K562 (cell line): ENCODE measurements at regions not wholly inside any gene's neighbourhood (a gene's known extent, or its start where the extent isn't known, plus 50 kb on each side); places are given as distances from the start of the nearest gene placed in this dataset.

Experiments
- ATAC-seq: fragments of 200-7000 bp; cut with Tn5 transposase; 3 replicates; pipeline ENCODE4 v1.9.1; 2020; ENCODE audit warnings: moderate library complexity
- BruUV-seq: library from RNA; stranded (reverse); fragments of 400-500 nt; replicated peaks from 2 replicates; lab custom pipeline; 2021; lab: Mats Ljungman, UMichigan
- CTCF ChIA-PET: fragments of 300-600 bp; formaldehyde crosslinking; extraction: SDS; loops from one replicate; lab custom pipeline; 2021; ENCODE audit warnings: low intra/inter-chr PET ratio; lab: Yijun Ruan, JAX
- POLR2A ChIA-PET: fragments of 300-600, 350-650 bp; sonication (Branson Sonifier 250); formaldehyde crosslinking; extraction: SDS; loops from one replicate; lab custom pipeline; 2021; ENCODE audit warnings: antibody characterized with exemption, inconsistent platforms; lab: Yijun Ruan, JAX
- DNase-seq, 4 experiments: peaks; one replicate each; pipeline versions ENCODE4 v3.0.0 to v3.0.0-alpha.2; 2011 to 2018; ENCODE audit warnings: low spot score in 3 of 4, mixed read lengths in 3 of 4; ENCODE audit errors: extremely low read depth in 1 of 4
- FAIRE-seq: peaks from 2 replicates; lab custom pipeline; 2011; peaks lifted over from hg19 to GRCh38; lab: Jason Lieb, UNC
- H2AFZ ChIP-seq: 2 replicates; pipeline ENCODE4 v1.6.0; 2011; ENCODE audit warnings: low read depth, low read length, control low read depth, inconsistent platforms
- H3K27ac ChIP-seq: fragments of 200-600 bp; 3 replicates; pipeline ENCODE4 v1.8.0; 2011; ENCODE audit warnings: low read depth, mild to moderate bottlenecking, control low read depth, inconsistent platforms, low read length, moderate library complexity, mixed read lengths; ENCODE audit errors: extremely low read depth
- H3K27me3 ChIP-seq, 2 experiments: fragments of 300-600 bp in 1 of 2; 2 replicates in 1 of 2; 3 replicates in 1 of 2; pipeline versions ENCODE4 v1.6.0 to v1.8.0; 2011; ENCODE audit warnings: inconsistent platforms in 2 of 2, low read length in 2 of 2, mild to moderate bottlenecking in 1 of 2, mixed read lengths in 1 of 2, moderate library complexity in 1 of 2; ENCODE audit not compliant: control insufficient read depth in 2 of 2, insufficient read depth in 2 of 2
- H3K36me3 ChIP-seq: fragments of 300-600 bp; 3 replicates; pipeline ENCODE4 v1.8.0; 2011; ENCODE audit warnings: mild to moderate bottlenecking, low read length, inconsistent platforms; ENCODE audit not compliant: control insufficient read depth, insufficient read depth
- H3K4me1 ChIP-seq, 2 experiments: fragments of 200-600 bp in 1 of 2; replicated peaks in 1 of 2; 2 replicates in 1 of 2; 3 replicates in 1 of 2; pipeline versions ENCODE4 v1.5.1 to v1.8.0; 2011; ENCODE audit warnings: inconsistent platforms in 2 of 2, low read length in 2 of 2, mild to moderate bottlenecking in 1 of 2, mixed read lengths in 1 of 2, moderate library complexity in 1 of 2; ENCODE audit not compliant: control insufficient read depth in 2 of 2, insufficient read depth in 2 of 2
- H3K4me2 ChIP-seq: 2 replicates; pipeline ENCODE4 v1.6.1; 2011; ENCODE audit warnings: low read length, control low read depth, inconsistent platforms, mixed read lengths; ENCODE audit not compliant: insufficient read depth
- H3K4me3 ChIP-seq: fragments of 200-600 bp; sonication (generic), shearing (Covaris generic); 2 replicates; pipeline ENCODE4 v1.5.1; 2016; ENCODE audit warnings: control low read depth, inconsistent platforms
- H3K79me2 ChIP-seq: fragments of 200-600 bp; 3 replicates; pipeline ENCODE4 v1.8.0; 2011; ENCODE audit warnings: low read length, inconsistent platforms; ENCODE audit not compliant: control insufficient read depth, insufficient read depth
- H3K9ac ChIP-seq, 2 experiments: 2 replicates each; pipeline versions ENCODE4 v1.6.0 to v1.6.1; 2011; ENCODE audit warnings: low read depth in 2 of 2, low read length in 2 of 2, control low read depth in 1 of 2, inconsistent platforms in 1 of 2, mild to moderate bottlenecking in 1 of 2, mixed read lengths in 1 of 2; ENCODE audit not compliant: insufficient read depth in 1 of 2
- H3K9me1 ChIP-seq: one replicate; pipeline ENCODE4 v1.6.0; 2011; ENCODE audit warnings: inconsistent platforms, mild to moderate bottlenecking, low read length, moderate library complexity; ENCODE audit not compliant: control insufficient read depth, insufficient read depth
- H3K9me3 ChIP-seq: replicated peaks from 2 replicates; pipeline ENCODE4 v1.5.1; 2011; ENCODE audit warnings: low read depth, low read length, inconsistent platforms; ENCODE audit not compliant: control insufficient read depth, insufficient read depth
- H4K20me1 ChIP-seq: replicated peaks from 2 replicates; pipeline ENCODE4 v1.6.1; 2011; ENCODE audit warnings: low read length, inconsistent platforms, mixed read lengths; ENCODE audit not compliant: control insufficient read depth, insufficient read depth
- ARNT ChIP-seq, 2 experiments: fragments of 450-650 bp; IDR thresholded peaks; 2 replicates each; pipeline ENCODE4 v1.6.1; 2016; ENCODE audit warnings: mild to moderate bottlenecking in 1 of 2
- ATF2 ChIP-seq: sonication (generic); formaldehyde crosslinking; IDR thresholded peaks from 2 replicates; pipeline ENCODE4 v1.8.1; 2022; ENCODE audit warnings: missing genetic modification reagents
- CBX8 ChIP-seq: fragments of 200-600 bp; sonication (generic); IDR thresholded peaks from 2 replicates; pipeline ENCODE4 v1.6.1; 2012; ENCODE audit warnings: borderline replicate concordance, mixed run types, low read depth, mild to moderate bottlenecking, moderate library complexity, mixed read lengths, low read length, control low read depth, inconsistent platforms; ENCODE audit not compliant: poor library complexity, severe bottlenecking; ENCODE audit errors: extremely low read depth
- CREM ChIP-seq: IDR thresholded peaks from 2 replicates; pipeline ENCODE4 v1.6.1; 2014; ENCODE audit warnings: antibody characterized with exemption, low read depth
- DEAF1 ChIP-seq: fragments of 450-650 bp; formaldehyde crosslinking; IDR thresholded peaks from 2 replicates; pipeline ENCODE4 v1.4.0; 2020; ENCODE audit warnings: mild to moderate bottlenecking, moderate library complexity
- FOXA1 ChIP-seq: fragments of 450-650 bp; IDR thresholded peaks from 2 replicates; pipeline ENCODE4 v1.6.1; 2016; ENCODE audit warnings: mild to moderate bottlenecking, borderline replicate concordance
- HMGN3 ChIP-seq: IDR thresholded peaks from 2 replicates; pipeline ENCODE4 v1.6.1; 2011; ENCODE audit warnings: borderline replicate concordance, low read depth, mild to moderate bottlenecking, mixed read lengths, low read length; ENCODE audit not compliant: insufficient read length; ENCODE audit errors: extremely low read depth
- HNRNPK ChIP-seq: fragments of 200-400 bp; formaldehyde crosslinking; IDR thresholded peaks from one replicate; pipeline ENCODE4 v1.6.1; 2018; ENCODE audit warnings: mild to moderate bottlenecking, low read depth, low read length; ENCODE audit not compliant: poor library complexity, severe bottlenecking
- KLF1 ChIP-seq: fragments of 450-650 bp; IDR thresholded peaks from 2 replicates; pipeline ENCODE4 v1.6.1; 2016; ENCODE audit warnings: missing genetic modification characterization, missing compliant biosample characterization
- MTA3 ChIP-seq: fragments of 450-650 bp; formaldehyde crosslinking; IDR thresholded peaks from 2 replicates; pipeline ENCODE4 v1.6.1; 2017; ENCODE audit warnings: mild to moderate bottlenecking, borderline replicate concordance
- NR2C1 ChIP-seq, 2 experiments: fragments of 450-650 bp; IDR thresholded peaks; 2 replicates each; pipeline ENCODE4 v1.6.1; 2017; ENCODE audit warnings: mild to moderate bottlenecking in 2 of 2, antibody characterized with exemption in 1 of 2, inconsistent platforms in 1 of 2, missing compliant biosample characterization in 1 of 2, missing genetic modification characterization in 1 of 2
- SMAD1 ChIP-seq: fragments of 150-350 bp; IDR thresholded peaks from 2 replicates; pipeline ENCODE4 v1.6.1; 2014; ENCODE audit warnings: low read length, low read depth; ENCODE audit not compliant: partially characterized antibody
- SRSF3 ChIP-seq: fragments of 200-400 bp; formaldehyde crosslinking; IDR thresholded peaks from 2 replicates; pipeline ENCODE4 v1.6.1; 2016; ENCODE audit warnings: mild to moderate bottlenecking, low read length, moderate library complexity; ENCODE audit not compliant: insufficient read depth
- TEAD1 ChIP-seq, 2 experiments: fragments of 450-650 bp in 1 of 2; sonication (generic) in 1 of 2; formaldehyde crosslinking; IDR thresholded peaks; 2 replicates each; pipeline versions ENCODE4 v1.4.0 to v1.8.0; 2020 to 2022; ENCODE audit warnings: mild to moderate bottlenecking in 2 of 2, missing genetic modification reagents in 1 of 2
- ZNF134 ChIP-seq: fragments of 250-450 bp; sonication (Bioruptor Pico); conservative IDR thresholded peaks from 2 replicates; pipeline ENCODE4 v1.4.0; 2020
- ZNF232 ChIP-seq: sonication (generic); formaldehyde crosslinking; IDR thresholded peaks from 2 replicates; pipeline ENCODE4 v1.8.0; 2022; ENCODE audit warnings: mild to moderate bottlenecking, missing genetic modification reagents
- ZNF282 ChIP-seq: sonication (generic); formaldehyde crosslinking; IDR thresholded peaks from 2 replicates; pipeline ENCODE4 v1.8.1; 2023; ENCODE audit warnings: missing genetic modification reagents
- WGBS: fragments of 100-300 bp; shearing (Covaris generic); methylation state at CpG from one replicate; pipeline ENCODE4 v1.1.6; 2016; ENCODE audit warnings: low coverage, mixed read lengths; ENCODE audit not compliant: insufficient coverage; ENCODE audit errors: missing lambda C conversion rate; 5-methylcytosine and 5-hydroxymethylcytosine counted together
- in situ Hi-C: fragments of 300-500 bp; cut with MboI; formaldehyde crosslinking; loops from 4 replicates; pipeline ENCODE4 v1.15.0; 2018; ENCODE audit warnings: inconsistent platforms, mixed read lengths
- intact Hi-C: fragments of 100-400 bp; cut with micrococcal nuclease; formaldehyde crosslinking; loops from 2 replicates; pipeline ENCODE4 v1.14.2; 2022
- TF ChIP-seq, protein P1 (sequence below): sonication (generic); formaldehyde crosslinking; IDR thresholded peaks from 2 replicates; pipeline ENCODE4 v1.9.0; 2022; ENCODE audit warnings: mild to moderate bottlenecking, missing genetic modification reagents

DNA sequence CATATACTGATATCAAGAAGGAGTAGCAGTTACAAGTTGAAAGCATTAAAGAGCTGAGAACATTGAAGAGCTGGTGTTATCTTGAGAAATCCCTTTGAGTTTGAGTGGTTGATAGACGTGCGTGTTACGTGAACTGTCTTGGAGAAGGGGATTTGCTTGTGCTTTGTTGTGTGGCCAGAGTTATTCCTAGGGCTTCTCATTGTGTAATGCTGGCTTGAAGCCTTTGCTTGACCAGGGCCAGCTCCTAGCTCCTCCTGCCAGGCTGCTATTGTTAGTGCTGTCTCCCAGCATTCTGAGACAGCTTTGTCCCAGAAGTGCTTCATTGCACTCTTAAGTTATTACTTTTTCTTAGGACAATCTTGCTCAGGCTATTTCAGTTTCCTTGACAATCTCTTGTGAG lies 116.2 kb upstream of the KCNK2 start:
- DNase-seq (no peak), ATAC-seq (no peak), FAIRE-seq (no peak)
- in situ Hi-C loops, result no loop called here
- Histone ChIP-seq H4K20me1 (no peaks in the 10 kb centered on the region), H3K79me2 (no peaks in the 10 kb centered on the region), H3K9ac (no peak overlapping the region), H3K36me3 (no peaks in the 10 kb centered on the region), H2AFZ (no peak overlapping the region), H3K4me3 (no peak overlapping the region), H3K4me2 (no peak overlapping the region), H3K27me3 (no peaks in the 10 kb centered on the region), H3K9me3 (no peaks in the 10 kb centered on the region; the same call in 1 of the 2 replicates), H3K4me1 (no peaks in the 10 kb centered on the region), H3K9me1 (no peaks in the 10 kb centered on the region), H3K27ac (no peak overlapping the region)
- BruUV-seq, result no TSS peak
- intact Hi-C loops, result no loop called here
- POLR2A ChIA-PET, result interaction anchor here (0.7 to 1.2 kb wide), 2 partner anchors 8 to 738 kb away, joined by 3 read pairs; no protein-coding TSS in a partner anchor
- CTCF ChIA-PET, result no interaction called here
- WGBS, result 7% methylated on average over 3 of the region's 3 CpGs
- TF ChIP-seq ARNT (IDR thresholded peaks at IDR 0.05), result no peak
- TF ChIP-seq ATF2, result no peak
- TF ChIP-seq NR2C1 (IDR thresholded peaks at IDR 0.05), result no peak
- TF ChIP-seq NR2C1 (tag; IDR thresholded peaks at IDR 0.05), result no peak
- TF ChIP-seq KLF1, result no peak
- no peak for TF ChIP-seq FOXA1
- TF ChIP-seq TEAD1 (CRISPR knock-in tag; IDR thresholded peaks at IDR 0.05), result no peak
- TF ChIP-seq, protein P1, sequence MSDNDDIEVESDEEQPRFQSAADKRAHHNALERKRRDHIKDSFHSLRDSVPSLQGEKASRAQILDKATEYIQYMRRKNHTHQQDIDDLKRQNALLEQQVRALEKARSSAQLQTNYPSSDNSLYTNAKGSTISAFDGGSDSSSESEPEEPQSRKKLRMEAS, result no peak
- no peak for TF ChIP-seq HNRNPK
- no peak for TF ChIP-seq DEAF1 (CRISPR knock-in tag)
- no peak for TF ChIP-seq HMGN3
- no peak for TF ChIP-seq CREM
- TF ChIP-seq CBX8, result no peak
- TF ChIP-seq ZNF282 (CRISPR knock-in tag), result no peak
- TF ChIP-seq ZNF134, result no peak
- no peak for TF ChIP-seq MTA3
- TF ChIP-seq SRSF3, result no peak
- TF ChIP-seq SMAD1, result no peak
- TF ChIP-seq ZNF232 (CRISPR knock-in tag), result no peak
